ENCODE measurements at regions not wholly inside any gene's neighbourhood (a gene's known extent, or its start where the extent isn't known, plus 50 kb on each side); places are given as distances from the start of the nearest gene placed in this dataset.
A peak's percentile ranks its signal among the peaks of the same experiment; 100 is the strongest.

DNA sequence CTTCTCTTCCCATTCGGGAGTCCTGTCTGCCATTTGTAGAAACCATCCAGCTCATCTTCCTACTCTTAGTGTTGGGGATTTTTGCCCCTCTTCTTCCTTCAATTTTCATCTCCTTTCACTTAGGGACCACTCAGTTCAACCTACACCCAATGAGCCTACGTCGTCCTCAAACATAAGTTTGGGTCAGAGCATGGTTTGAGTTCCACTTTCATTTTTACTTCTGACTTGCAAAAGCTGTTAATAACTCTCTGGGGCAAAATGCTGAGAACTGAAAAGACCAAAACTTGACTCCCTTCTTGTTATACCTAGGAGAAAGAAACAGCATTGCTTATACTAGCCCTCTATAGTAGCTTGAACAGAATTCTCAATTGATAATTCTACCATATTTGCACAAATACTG lies 381.5 kb upstream of the MPDZ start:
- Histone ChIP-seq H3K4me3 (ENCODE audit: low read depth, low read length) (no peak overlapping the region), H3K4me1 (no peaks in the 10 kb centered on the region), H3K9me3 (no peaks in the 10 kb centered on the region), H3K27me3 (no peaks in the 10 kb centered on the region), H3K36me3 (no peaks in the 10 kb centered on the region)
- TF ChIP-seq, protein P1, sequence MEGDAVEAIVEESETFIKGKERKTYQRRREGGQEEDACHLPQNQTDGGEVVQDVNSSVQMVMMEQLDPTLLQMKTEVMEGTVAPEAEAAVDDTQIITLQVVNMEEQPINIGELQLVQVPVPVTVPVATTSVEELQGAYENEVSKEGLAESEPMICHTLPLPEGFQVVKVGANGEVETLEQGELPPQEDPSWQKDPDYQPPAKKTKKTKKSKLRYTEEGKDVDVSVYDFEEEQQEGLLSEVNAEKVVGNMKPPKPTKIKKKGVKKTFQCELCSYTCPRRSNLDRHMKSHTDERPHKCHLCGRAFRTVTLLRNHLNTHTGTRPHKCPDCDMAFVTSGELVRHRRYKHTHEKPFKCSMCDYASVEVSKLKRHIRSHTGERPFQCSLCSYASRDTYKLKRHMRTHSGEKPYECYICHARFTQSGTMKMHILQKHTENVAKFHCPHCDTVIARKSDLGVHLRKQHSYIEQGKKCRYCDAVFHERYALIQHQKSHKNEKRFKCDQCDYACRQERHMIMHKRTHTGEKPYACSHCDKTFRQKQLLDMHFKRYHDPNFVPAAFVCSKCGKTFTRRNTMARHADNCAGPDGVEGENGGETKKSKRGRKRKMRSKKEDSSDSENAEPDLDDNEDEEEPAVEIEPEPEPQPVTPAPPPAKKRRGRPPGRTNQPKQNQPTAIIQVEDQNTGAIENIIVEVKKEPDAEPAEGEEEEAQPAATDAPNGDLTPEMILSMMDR (IDR thresholded peaks at IDR 0.05; ENCODE audit: low read depth, low read length), result no peak
- no peak for DNase-seq

DNA sequence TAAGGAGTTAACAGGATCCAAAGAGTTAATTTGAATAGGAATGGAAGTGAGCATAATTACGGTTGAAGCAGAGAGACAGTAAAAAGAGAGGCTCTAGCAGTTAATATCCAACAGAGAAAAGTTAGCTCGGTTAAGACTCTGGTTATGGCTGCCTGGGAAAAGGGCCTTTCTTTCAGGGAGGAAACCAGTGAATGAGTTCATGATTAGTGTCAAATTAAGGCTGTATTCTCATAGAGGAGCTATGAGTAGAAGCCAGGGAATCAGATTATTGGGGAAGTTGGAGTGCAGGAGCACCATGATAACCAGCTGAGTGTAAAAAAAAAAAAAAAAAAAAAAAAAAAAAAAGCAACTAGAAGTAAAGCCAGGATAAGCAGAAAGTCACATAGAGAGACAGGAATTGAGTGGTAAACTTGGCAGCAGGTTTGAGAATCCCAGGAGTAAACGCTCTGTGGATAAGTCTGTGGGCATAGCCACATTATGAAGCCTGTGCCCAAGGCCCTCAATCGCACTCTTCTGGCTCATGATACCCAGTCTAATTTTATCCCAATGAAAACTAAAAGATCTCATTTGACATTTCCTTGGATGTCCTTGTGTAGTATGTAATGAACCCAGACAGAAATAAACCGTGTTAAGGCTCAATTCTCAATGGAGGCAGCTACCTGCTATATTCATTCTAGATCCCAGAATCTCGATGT lies 372.6 kb upstream of the MPDZ start:
- no peaks in the 10 kb centered on the region for H3K27me3 ChIP-seq
- no peak overlapping the region for H3K4me3 ChIP-seq (ENCODE audit: low read depth, low read length)
- H3K36me3 ChIP-seq, result no peaks in the 10 kb centered on the region
- no peaks in the 10 kb centered on the region; the same call in 1 of the 2 replicates for H3K9me3 ChIP-seq
- TF ChIP-seq, protein P1 (IDR thresholded peaks at IDR 0.05; ENCODE audit: low read depth, low read length), result no peak
- no peaks in the 10 kb centered on the region; the same call in 1 of the 2 replicates for H3K4me1 ChIP-seq
- no peak for DNase-seq

DNA sequence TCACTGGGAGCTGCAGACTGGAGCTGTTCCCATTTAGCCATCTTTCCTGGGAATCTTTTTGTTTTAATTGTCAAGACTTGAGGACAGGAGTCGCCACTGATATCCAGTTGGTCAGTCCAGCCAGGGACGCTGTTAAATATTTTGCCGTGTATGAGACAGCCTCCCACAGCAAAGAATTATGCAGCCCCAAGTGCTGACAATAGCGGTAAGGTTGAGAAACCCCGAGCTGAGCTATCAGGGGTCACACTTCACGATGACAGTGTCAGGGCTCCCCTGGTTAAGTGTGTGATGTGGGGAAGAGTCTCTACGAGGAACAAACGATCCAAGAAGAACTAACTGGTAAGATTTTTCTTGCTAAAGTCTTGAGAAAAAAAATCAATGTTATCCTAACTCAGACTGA lies 372.0 kb upstream of the MPDZ start:
- no peak for DNase-seq
- Histone ChIP-seq H3K36me3 (no peaks in the 10 kb centered on the region), H3K4me1 (no peaks in the 10 kb centered on the region; the same call in 1 of the 2 replicates), H3K4me3 (ENCODE audit: low read depth, low read length) (no peak overlapping the region), H3K27me3 (no peaks in the 10 kb centered on the region), H3K9me3 (no peaks in the 10 kb centered on the region; the same call in 1 of the 2 replicates)
- TF ChIP-seq, protein P1 (IDR thresholded peaks at IDR 0.05; ENCODE audit: low read depth, low read length), result no peak

DNA sequence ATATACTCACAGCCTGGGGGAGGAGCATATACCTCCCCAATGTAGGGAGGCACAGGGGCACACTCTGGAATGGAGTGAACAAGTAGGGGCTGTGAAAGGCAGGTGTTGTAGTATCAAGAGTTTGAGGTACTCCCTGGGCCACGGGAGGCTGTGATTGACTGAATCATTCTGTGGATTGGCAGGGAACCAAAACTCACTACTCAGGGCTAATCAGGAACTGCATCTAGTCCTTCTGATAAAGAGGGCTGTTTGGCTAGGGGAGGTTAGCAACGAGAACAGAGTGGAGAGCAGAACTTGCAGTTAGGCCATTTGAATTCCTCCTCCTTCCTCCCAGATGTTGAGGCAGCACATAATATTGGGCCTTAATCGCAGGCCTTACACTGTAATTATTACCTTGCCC lies 369.2 kb upstream of the MPDZ start:
- H3K36me3 ChIP-seq, result no peaks in the 10 kb centered on the region
- DNase-seq, result peak; percentile 17
- no peak overlapping the region for H3K4me3 ChIP-seq (ENCODE audit: low read depth, low read length)
- no peaks in the 10 kb centered on the region; the same call in 1 of the 2 replicates for H3K4me1 ChIP-seq
- no peaks in the 10 kb centered on the region for H3K27me3 ChIP-seq
- no peaks in the 10 kb centered on the region; the same call in 1 of the 2 replicates for H3K9me3 ChIP-seq
- TF ChIP-seq, protein P1 (IDR thresholded peaks at IDR 0.05; ENCODE audit: low read depth, low read length), result no peak

DNA sequence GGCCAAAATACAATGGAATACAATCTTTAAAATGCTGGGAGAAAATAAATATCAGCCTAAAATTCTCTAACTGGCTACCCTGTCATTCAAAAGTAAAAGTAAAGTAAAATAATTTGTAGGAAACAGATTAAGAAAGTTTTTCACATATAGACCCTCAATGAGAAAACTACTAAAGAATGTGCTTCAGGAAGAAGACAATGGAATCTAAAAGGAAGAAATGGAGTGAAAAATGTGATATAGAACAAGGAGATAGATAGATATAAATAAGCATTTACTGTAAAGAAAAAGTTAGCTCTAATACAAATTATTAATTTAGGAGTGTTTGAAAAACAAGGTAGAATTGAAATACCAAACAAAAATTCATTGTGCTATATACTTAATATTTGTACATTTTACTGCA lies 368.6 kb upstream of the MPDZ start:
- no peak for DNase-seq
- TF ChIP-seq, protein P1 (IDR thresholded peaks at IDR 0.05; ENCODE audit: low read depth, low read length), result no peak
- no peaks in the 10 kb centered on the region for H3K36me3 ChIP-seq
- H3K9me3 ChIP-seq, result no peaks in the 10 kb centered on the region; the same call in 1 of the 2 replicates
- no peak overlapping the region for H3K4me3 ChIP-seq (ENCODE audit: low read depth, low read length)
- H3K4me1 ChIP-seq, result no peaks in the 10 kb centered on the region; the same call in 1 of the 2 replicates
- no peaks in the 10 kb centered on the region for H3K27me3 ChIP-seq

DNA sequence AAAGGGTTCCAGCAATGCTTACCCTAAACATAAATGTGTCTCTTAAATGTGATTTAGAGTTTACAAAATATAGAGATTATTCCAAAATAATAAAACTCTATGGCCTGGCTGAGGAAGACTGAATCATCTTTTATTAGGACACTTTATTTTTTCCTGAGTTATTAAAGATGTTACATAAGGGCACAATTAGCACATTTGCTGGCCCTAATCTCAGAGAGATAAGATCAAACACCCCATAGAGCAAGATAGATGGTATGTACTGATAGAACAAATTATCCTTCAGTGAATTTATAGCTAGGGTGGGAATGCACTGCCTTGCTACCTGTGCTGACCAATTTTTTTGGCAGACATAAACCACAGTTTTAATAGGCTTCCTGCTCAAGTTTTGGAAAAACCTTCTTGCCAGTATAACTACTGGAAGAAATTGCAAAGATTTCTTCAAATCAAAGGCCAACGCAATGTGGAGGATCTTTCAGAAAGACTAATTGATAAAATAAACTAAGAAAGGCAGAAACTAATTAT lies 367.1 kb upstream of the MPDZ start:
- no peak overlapping the region for H3K4me3 ChIP-seq (ENCODE audit: low read depth, low read length)
- no peaks in the 10 kb centered on the region for H3K27me3 ChIP-seq
- no peak for DNase-seq
- no peaks in the 10 kb centered on the region; the same call in 1 of the 2 replicates for H3K4me1 ChIP-seq
- H3K36me3 ChIP-seq, result no peaks in the 10 kb centered on the region
- no peaks in the 10 kb centered on the region; the same call in 1 of the 2 replicates for H3K9me3 ChIP-seq
- TF ChIP-seq, protein P1 (IDR thresholded peaks at IDR 0.05; ENCODE audit: low read depth, low read length), result no peak

All from BE2C (cell line).